H1 (cell line): ENCODE measurements at regions not wholly inside any gene's neighbourhood (a gene's known extent, or its start where the extent isn't known, plus 50 kb on each side); places are given as distances from the start of the nearest gene placed in this dataset.

ENCODE experiments used
- CTCF ChIA-PET: fragments of 300-600 bp; sonication (Branson Sonifier 250); formaldehyde crosslinking; loops from one replicate; lab custom pipeline; 2021; ENCODE audit not compliant: partially characterized antibody; lab: Charles Lee
- POLR2A ChIA-PET: fragments of 300-600 bp; sonication (Branson Sonifier 250); formaldehyde crosslinking; loops from one replicate; lab custom pipeline; 2021; ENCODE audit warnings: inconsistent platforms; ENCODE audit not compliant: partially characterized antibody; lab: Charles Lee
- DNase-seq, 2 experiments: peaks; one replicate each; pipeline versions ENCODE4 v3.0.0 to v3.0.0-alpha.2; 2010 to 2022; ENCODE audit warnings: low spot score in 2 of 2, low read depth in 1 of 2, mixed read lengths in 1 of 2
- FAIRE-seq: peaks from 2 replicates; lab custom pipeline; 2011; peaks lifted over from hg19 to GRCh38; lab: Jason Lieb, UNC
- H2AFZ ChIP-seq: 2 replicates; pipeline ENCODE4 v1.8.1; 2012; ENCODE audit warnings: low read length, inconsistent platforms
- H2AK5ac ChIP-seq: 2 replicates; pipeline ENCODE4 v1.6.1; 2013; ENCODE audit warnings: low read depth, low read length
- H2BK120ac ChIP-seq: replicated peaks from 2 replicates; pipeline ENCODE3; 2013; ENCODE audit warnings: low read depth, low read length, inconsistent platforms
- H2BK12ac ChIP-seq: 2 replicates; pipeline ENCODE4 v1.6.1; 2013; ENCODE audit warnings: low read depth, low read length
- H2BK15ac ChIP-seq: 2 replicates; pipeline ENCODE4 v1.6.1; 2013; ENCODE audit warnings: low read length
- H2BK20ac ChIP-seq: 2 replicates; pipeline ENCODE4 v1.6.1; 2013; ENCODE audit warnings: low read length
- H2BK5ac ChIP-seq: 2 replicates; pipeline ENCODE4 v1.6.1; 2013; ENCODE audit warnings: low read depth, low read length
- H3K14ac ChIP-seq: 2 replicates; pipeline ENCODE4 v1.6.1; 2013; ENCODE audit warnings: inconsistent platforms; ENCODE audit not compliant: insufficient read length
- H3K18ac ChIP-seq: 2 replicates; pipeline ENCODE4 v1.6.1; 2013; ENCODE audit warnings: low read length; ENCODE audit errors: extremely low read depth
- H3K23ac ChIP-seq: 2 replicates; pipeline ENCODE4 v1.6.1; 2013; ENCODE audit warnings: inconsistent platforms; ENCODE audit not compliant: insufficient read length
- H3K23me2 ChIP-seq: 2 replicates; pipeline ENCODE4 v1.6.1; 2013; ENCODE audit warnings: low read depth, low read length
- H3K27ac ChIP-seq: 2 replicates; pipeline ENCODE4 v1.6.1; 2011; ENCODE audit warnings: low read depth, low read length, inconsistent platforms
- H3K27me3 ChIP-seq, 4 experiments: replicated peaks in 1 of 4; 1 replicate in 1 of 4; 2 replicates in 3 of 4; pipeline versions ENCODE4 v1.6.1 to v1.8.1; 2011 to 2013; ENCODE audit warnings: low read length in 3 of 4, mild to moderate bottlenecking in 3 of 4, inconsistent platforms in 2 of 4, mixed read lengths in 2 of 4, moderate library complexity in 1 of 4; ENCODE audit not compliant: control insufficient read depth in 3 of 4, insufficient read depth in 3 of 4; ENCODE audit errors: extremely low read depth in 1 of 4
- H3K36me3 ChIP-seq, 4 experiments: 2 replicates each; pipeline versions ENCODE4 v1.6.1 to v1.8.1; 2011 to 2013; ENCODE audit warnings: mild to moderate bottlenecking in 4 of 4, low read length in 3 of 4, moderate library complexity in 2 of 4, control low read depth in 1 of 4, inconsistent platforms in 1 of 4; ENCODE audit not compliant: insufficient read depth in 4 of 4, control insufficient read depth in 2 of 4
- H3K4ac ChIP-seq: replicated peaks from 2 replicates; pipeline ENCODE3; 2013; ENCODE audit warnings: low read length, low read depth, mixed read lengths, inconsistent platforms; ENCODE audit not compliant: insufficient read length
- H3K4me1 ChIP-seq, 4 experiments: replicated peaks in 1 of 4; 1 replicate in 1 of 4; 2 replicates in 3 of 4; pipeline versions ENCODE4 v1.6.1 to v1.8.1; 2011 to 2013; ENCODE audit warnings: low read length in 3 of 4, inconsistent platforms in 2 of 4, mixed read lengths in 1 of 4; ENCODE audit not compliant: insufficient read depth in 4 of 4, control insufficient read depth in 3 of 4
- H3K4me2 ChIP-seq, 2 experiments: 2 replicates each; pipeline versions ENCODE4 v1.6.1 to v1.8.1; 2011 to 2013; ENCODE audit warnings: low read depth in 2 of 2, low read length in 2 of 2, control low read depth in 1 of 2, inconsistent platforms in 1 of 2, mild to moderate bottlenecking in 1 of 2; ENCODE audit not compliant: insufficient read depth in 1 of 2
- H3K4me3 ChIP-seq, 4 experiments: fragments of 200-600, 300-600 bp in 1 of 4; sonication (generic), shearing (Covaris generic), sonication (Bioruptor Twin) in 1 of 4; 2 replicates each; pipeline versions ENCODE4 v1.5.1 to v1.8.1; 2011 to 2016; ENCODE audit warnings: low read length in 4 of 4, low read depth in 3 of 4, control low read depth in 2 of 4, inconsistent platforms in 2 of 4, mild to moderate bottlenecking in 2 of 4, mixed read lengths in 1 of 4, moderate library complexity in 1 of 4; ENCODE audit not compliant: insufficient read depth in 2 of 4; ENCODE audit errors: extremely low read depth in 1 of 4
- H3K56ac ChIP-seq: replicated peaks from 2 replicates; pipeline ENCODE3; 2013; ENCODE audit warnings: low read depth, mild to moderate bottlenecking, mixed read lengths, low read length, inconsistent platforms; ENCODE audit not compliant: insufficient read length
- H3K79me1 ChIP-seq: 2 replicates; pipeline ENCODE4 v1.6.1; 2013; ENCODE audit warnings: low read depth, low read length, control low read depth
- H3K79me2 ChIP-seq, 2 experiments: 2 replicates each; pipeline versions ENCODE4 v1.6.1 to v1.8.1; 2012 to 2013; ENCODE audit warnings: low read length in 2 of 2, mild to moderate bottlenecking in 2 of 2, inconsistent platforms in 1 of 2; ENCODE audit not compliant: insufficient read depth in 2 of 2, control insufficient read depth in 1 of 2
- H3K9ac ChIP-seq, 4 experiments: replicated peaks in 1 of 4; 1 replicate in 1 of 4; 2 replicates in 3 of 4; pipeline versions ENCODE4 v1.6.1 to v1.8.1; 2011 to 2013; ENCODE audit warnings: low read depth in 3 of 4, low read length in 3 of 4, control low read depth in 2 of 4, mild to moderate bottlenecking in 2 of 4, moderate library complexity in 2 of 4, inconsistent platforms in 1 of 4; ENCODE audit errors: extremely low read depth in 1 of 4
- H3K9me3 ChIP-seq, 2 experiments: 2 replicates each; pipeline versions ENCODE4 v1.6.1 to v1.8.1; 2012 to 2013; ENCODE audit warnings: mild to moderate bottlenecking in 2 of 2, moderate library complexity in 2 of 2, control low read depth in 1 of 2, inconsistent platforms in 1 of 2, low read depth in 1 of 2, low read length in 1 of 2, mixed read lengths in 1 of 2; ENCODE audit not compliant: insufficient read depth in 2 of 2
- H4K20me1 ChIP-seq, 2 experiments: replicated peaks in 1 of 2; 2 replicates each; pipeline versions ENCODE3 to v1.8.1; 2011 to 2013; ENCODE audit warnings: inconsistent platforms in 2 of 2, low read length in 2 of 2, mild to moderate bottlenecking in 1 of 2; ENCODE audit not compliant: insufficient read depth in 2 of 2, control insufficient read depth in 1 of 2
- H4K5ac ChIP-seq: 2 replicates; pipeline ENCODE4 v1.6.1; 2013; ENCODE audit warnings: low read length, low read depth, mixed read lengths, inconsistent platforms; ENCODE audit not compliant: insufficient read length
- H4K8ac ChIP-seq: 2 replicates; pipeline ENCODE4 v1.8.0; 2013; ENCODE audit warnings: mild to moderate bottlenecking, moderate library complexity, low read length, inconsistent platforms; ENCODE audit not compliant: insufficient read depth; ENCODE audit errors: extremely low read depth
- H4K91ac ChIP-seq: replicated peaks from 2 replicates; pipeline ENCODE3; 2013; ENCODE audit warnings: low read length, mixed read lengths, inconsistent platforms; ENCODE audit not compliant: insufficient read length
- ATF2 ChIP-seq: IDR thresholded peaks from 2 replicates; pipeline ENCODE4 v1.6.1; 2012; ENCODE audit warnings: low read length, inconsistent platforms
- ATF3 ChIP-seq: IDR thresholded peaks from 2 replicates; pipeline ENCODE4 v1.6.1; 2011; ENCODE audit warnings: low read depth, mild to moderate bottlenecking, low read length; ENCODE audit not compliant: insufficient read depth
- CHD1 ChIP-seq: IDR thresholded peaks from 2 replicates; pipeline ENCODE4 v1.6.1; 2012; ENCODE audit warnings: low read depth, low read length, improper control_type of control experiment
- CREB1 ChIP-seq: IDR thresholded peaks from 2 replicates; pipeline ENCODE4 v1.6.1; 2012; ENCODE audit warnings: inconsistent platforms
- CTBP2 ChIP-seq: IDR thresholded peaks from 2 replicates; pipeline ENCODE4 v1.7.0; 2011; ENCODE audit warnings: borderline replicate concordance, mild to moderate bottlenecking, moderate library complexity, mixed read lengths, low read length; ENCODE audit not compliant: insufficient read depth, insufficient read length
- E2F6 ChIP-seq: IDR thresholded peaks from 2 replicates; pipeline ENCODE4 v1.6.1; 2012; ENCODE audit warnings: inconsistent platforms
- MAFK ChIP-seq: IDR thresholded peaks from 2 replicates; pipeline ENCODE4 v1.6.1; 2012; ENCODE audit warnings: low read depth, mild to moderate bottlenecking, improper control_type of control experiment, low read length
- RNF2 ChIP-seq: fragments of 200-900, 300-1000 bp; sonication (generic); IDR thresholded peaks from 2 replicates; pipeline ENCODE4 v1.7.1; 2016; ENCODE audit warnings: borderline replicate concordance, low read depth, mild to moderate bottlenecking, antibody characterized with exemption, low read length; ENCODE audit not compliant: poor library complexity, severe bottlenecking; ENCODE audit errors: missing control alignments
- USF2 ChIP-seq: IDR thresholded peaks from 2 replicates; pipeline ENCODE4 v1.6.1; 2011; ENCODE audit warnings: low read length, improper control_type of control experiment
- WGBS, 2 experiments: shearing (Covaris generic) in 1 of 2; methylation state at CpG; one replicate each; pipeline versions ENCODE4 v1.1.6 to v1.1.7; 2013 to 2015; ENCODE audit warnings: low lambda C conversion rate in 2 of 2, mixed read lengths in 2 of 2, inconsistent platforms in 1 of 2, low coverage in 1 of 2, missing lambda C conversion rate in 1 of 2; ENCODE audit not compliant: insufficient replicate concordance in 2 of 2, insufficient coverage in 1 of 2, insufficient read length in 1 of 2; ENCODE audit errors: extremely low coverage in 1 of 2, missing lambda C conversion rate in 1 of 2; 5-methylcytosine and 5-hydroxymethylcytosine counted together

DNA sequence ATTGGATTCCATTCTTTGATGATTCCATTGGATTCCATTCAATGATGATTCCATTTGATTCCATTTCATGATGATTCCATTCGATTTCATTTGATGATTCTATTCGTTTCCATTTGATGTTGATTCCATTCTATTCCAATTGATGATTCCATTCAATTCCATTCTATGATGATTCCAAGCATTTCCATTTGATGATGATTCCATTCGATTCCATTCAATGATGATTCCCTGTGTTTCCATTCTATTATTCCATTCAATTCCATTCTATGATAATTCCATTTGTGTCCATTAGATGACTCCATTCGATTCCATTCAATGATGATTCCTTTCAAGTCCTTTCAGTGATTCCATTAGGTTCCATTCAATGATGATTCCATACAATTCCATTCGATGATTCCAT is 1090.5 kb downstream of the RPIA start:
- WGBS, 2 experiments, result 83% methylated on average over 5 of the region's 5 CpGs; no CpG with 5 or more reads in 1 of the 2 experiments
- ChIA-PET CTCF (no interaction called here), POLR2A (no interaction called here)
- Histone ChIP-seq H3K56ac (no peak overlapping the region), H3K79me1 (no peaks in the 10 kb centered on the region), H4K20me1 (no peaks in the 10 kb centered on the region), H2BK20ac (no peak overlapping the region), H2BK12ac (no peak overlapping the region), H2BK5ac (no peak overlapping the region), H2AK5ac (no peak overlapping the region), H4K91ac (no peak overlapping the region), H3K27me3 (no peaks in the 10 kb centered on the region), H3K4me3 (no peak overlapping the region), H3K18ac (no peak overlapping the region), H3K4ac (no peak overlapping the region), H3K4me2 (no peak overlapping the region), H3K36me3 (no peaks in the 10 kb centered on the region), H3K9me3 (peaks cover 20 to 93% of the 10 kb centered on the region in 2 experiments), H2AFZ (no peak overlapping the region), H3K9ac (no peak overlapping the region), H2BK15ac (no peak overlapping the region), H2BK120ac (no peak overlapping the region), H4K5ac (no peak overlapping the region), H3K27ac (no peak overlapping the region), H3K23me2 (no peaks in the 10 kb centered on the region; the same call in 1 of the 2 replicates), H3K23ac (no peak overlapping the region), H3K4me1 (no peaks in the 10 kb centered on the region), H3K79me2 (no peaks in the 10 kb centered on the region), H4K8ac (no peak overlapping the region), H3K14ac (no peak overlapping the region)
- TF ChIP-seq ATF2, result no peak
- no peak for TF ChIP-seq RNF2
- no peak for TF ChIP-seq CTBP2
- TF ChIP-seq USF2, result no peak
- TF ChIP-seq MAFK, result no peak
- no peak for TF ChIP-seq CREB1
- TF ChIP-seq E2F6, result no peak
- no peak for TF ChIP-seq ATF3
- no peak for TF ChIP-seq CHD1
- no peak for DNase-seq
- no peak for FAIRE-seq
